ENCODE measurements at regions not wholly inside any gene's neighbourhood (a gene's known extent, or its start where the extent isn't known, plus 50 kb on each side); places are given as distances from the start of the nearest gene placed in this dataset.

GRCh38 chr10:36612436-36612835 lies 513.0 kb upstream of the ANKRD30A start:
- no peaks in the 10 kb centered on the region for H3K9me3 ChIP-seq
- H3K27ac ChIP-seq: no peak overlapping the region
- DNase-seq (ENCODE audit: low spot score in 2 of 2): no peak
- H3K36me3 ChIP-seq: no peaks in the 10 kb centered on the region
- H3K27me3 ChIP-seq: no peaks in the 10 kb centered on the region
- H3K4me1 ChIP-seq: peaks cover 0 to 4% of the 10 kb centered on the region in 2 donors
- no peak for TF ChIP-seq CTCF (IDR thresholded peaks at IDR 0.05)
- H3K4me3 ChIP-seq: no peak overlapping the region
- intact Hi-C loops (cut with DNase I): no loop called here

GRCh38 chr10:36608866-36609265 lies 516.5 kb upstream of the ANKRD30A start:
- Histone ChIP-seq H3K27me3 (no peaks in the 10 kb centered on the region), H3K9me3 (no peaks in the 10 kb centered on the region), H3K36me3 (no peaks in the 10 kb centered on the region), H3K27ac (no peak overlapping the region), H3K4me1 (no peaks in the 10 kb centered on the region), H3K4me3 (no peak overlapping the region)
- intact Hi-C loops (cut with DNase I): no loop called here
- DNase-seq (ENCODE audit: low spot score in 2 of 2): no peak
- no peak for TF ChIP-seq CTCF (IDR thresholded peaks at IDR 0.05)

GRCh38 chr10:36608251-36608650 lies 517.1 kb upstream of the ANKRD30A start:
- H3K4me1 ChIP-seq: no peaks in the 10 kb centered on the region
- no peaks in the 10 kb centered on the region for H3K27me3 ChIP-seq
- H3K9me3 ChIP-seq: no peaks in the 10 kb centered on the region
- no peak for TF ChIP-seq CTCF (IDR thresholded peaks at IDR 0.05)
- no peaks in the 10 kb centered on the region for H3K36me3 ChIP-seq
- no peak for DNase-seq (ENCODE audit: low spot score in 2 of 2)
- H3K27ac ChIP-seq: no peak overlapping the region
- no peak overlapping the region for H3K4me3 ChIP-seq
- intact Hi-C loops (cut with DNase I): no loop called here

GRCh38 chr10:36606234-36606839 lies 519.1 kb upstream of the ANKRD30A start:
- H3K4me1 ChIP-seq: no peaks in the 10 kb centered on the region
- no peak overlapping the region for H3K27ac ChIP-seq
- no peak overlapping the region for H3K4me3 ChIP-seq
- no peaks in the 10 kb centered on the region for H3K36me3 ChIP-seq
- no peak for DNase-seq (ENCODE audit: low spot score in 2 of 2)
- intact Hi-C loops (cut with DNase I): no loop called here
- no peaks in the 10 kb centered on the region for H3K27me3 ChIP-seq
- no peaks in the 10 kb centered on the region for H3K9me3 ChIP-seq
- no peak for TF ChIP-seq CTCF (IDR thresholded peaks at IDR 0.05)

- TF ChIP-seq CTCF (IDR thresholded peaks at IDR 0.05): no peak
- DNase-seq (ENCODE audit: low spot score in 2 of 2): no peak
- Histone ChIP-seq H3K4me3 (no peak overlapping the region), H3K9me3 (no peaks in the 10 kb centered on the region), H3K4me1 (no peaks in the 10 kb centered on the region), H3K36me3 (no peaks in the 10 kb centered on the region), H3K27me3 (no peaks in the 10 kb centered on the region), H3K27ac (no peak overlapping the region)
- intact Hi-C loops (cut with DNase I): no loop called here
These were observed 521.1 kb upstream of the ANKRD30A start for GRCh38 chr10:36604316-36604715.

- no peaks in the 10 kb centered on the region for H3K36me3 ChIP-seq
- no peak overlapping the region for H3K27ac ChIP-seq
- no peaks in the 10 kb centered on the region for H3K9me3 ChIP-seq
- no peaks in the 10 kb centered on the region for H3K4me1 ChIP-seq
- intact Hi-C loops (cut with DNase I): no loop called here
- no peak for TF ChIP-seq CTCF (IDR thresholded peaks at IDR 0.05)
- no peak for DNase-seq (ENCODE audit: low spot score in 2 of 2)
- no peaks in the 10 kb centered on the region for H3K27me3 ChIP-seq
- H3K4me3 ChIP-seq: no peak overlapping the region
These were observed 521.7 kb upstream of the ANKRD30A start for GRCh38 chr10:36603688-36604087.

Data from ascending aorta (tissue), 2 donors.